NCI-H345 treated with DMSO at 0.1 percent for 48 hours (cell line): ENCODE measurements at regions not wholly inside any gene's neighbourhood (a gene's known extent, or its start where the extent isn't known, plus 50 kb on each side); places are given as distances from the start of the nearest gene placed in this dataset.

ENCODE experiments used
- DNase-seq: peaks from one replicate; lab custom pipeline; 2025; ENCODE audit not compliant: unreplicated experiment; lab: John Stamatoyannopoulos, UW

DNA sequence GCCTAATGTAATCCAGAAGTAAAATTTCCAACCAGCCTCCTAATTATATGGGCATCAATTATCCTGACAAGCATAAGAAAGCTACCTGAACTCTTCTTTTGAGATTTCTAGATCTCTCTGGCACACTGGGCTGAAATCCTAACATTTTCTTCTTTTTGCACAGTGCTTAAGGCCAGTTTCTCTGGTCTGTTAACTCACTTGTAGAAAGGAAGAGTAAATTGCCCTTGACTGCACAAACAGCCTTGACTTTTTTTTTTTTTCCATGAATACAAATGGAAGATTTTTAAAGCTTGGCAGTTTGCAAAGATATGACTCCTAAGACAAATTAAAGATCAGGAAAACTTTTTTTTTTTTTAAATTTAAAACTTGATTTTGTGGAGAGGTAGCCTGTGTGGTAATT lies 291.2 kb upstream of the MON1B start:
- no peak for DNase-seq

GRCh38 chr16:76900285-76901263 lies 290.4 kb upstream of the MON1B start:
- no peak for DNase-seq

GRCh38 chr16:76906552-76906951 lies 284.4 kb upstream of the MON1B start:
- no peak for DNase-seq

GRCh38 chr16:76910931-76911330 lies 280.1 kb upstream of the MON1B start:
- no peak for DNase-seq

GRCh38 chr16:76913046-76913445 lies 277.9 kb upstream of the MON1B start:
- DNase-seq: no peak

GRCh38 chr16:76926042-76926441 lies 264.9 kb upstream of the MON1B start:
- DNase-seq: no peak

GRCh38 chr16:76926595-76926994 lies 264.4 kb upstream of the MON1B start:
- no peak for DNase-seq

GRCh38 chr16:76931186-76931585 lies 259.8 kb upstream of the MON1B start:
- no peak for DNase-seq

DNA sequence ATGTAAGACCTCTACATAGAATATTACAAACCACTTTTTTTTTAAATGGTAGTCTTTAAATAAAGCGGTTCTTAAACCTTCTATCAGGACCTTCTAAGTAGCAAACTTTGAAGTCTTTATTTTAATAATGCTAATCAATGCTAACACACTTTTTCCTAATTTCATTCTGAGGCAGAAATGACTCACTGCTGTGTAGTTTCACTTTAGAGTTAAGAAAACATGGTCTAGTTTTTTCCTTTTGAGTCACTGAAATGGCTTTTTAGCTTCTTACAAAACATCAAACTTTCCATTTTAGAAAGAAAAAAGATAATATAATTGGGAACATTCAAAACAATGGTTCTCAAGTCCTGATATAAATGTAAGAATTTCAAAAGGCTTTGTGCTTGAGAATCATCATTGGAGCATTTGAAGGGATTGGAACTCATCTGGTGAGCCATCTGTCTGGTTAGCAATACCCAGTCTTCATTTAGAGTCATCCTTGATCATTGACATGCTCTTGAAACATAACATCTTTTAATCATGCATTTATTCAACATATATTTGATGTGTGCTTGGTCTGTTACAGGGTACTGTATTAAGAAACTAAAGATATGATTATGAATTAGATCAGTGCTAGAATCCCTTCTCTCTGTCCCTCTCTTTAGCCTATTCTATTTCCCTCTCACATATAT lies 258.3 kb upstream of the MON1B start:
- DNase-seq: no peak

GRCh38 chr16:76940251-76940650 lies 250.7 kb upstream of the MON1B start:
- no peak for DNase-seq

GRCh38 chr16:76941113-76941512 lies 249.9 kb upstream of the MON1B start:
- no peak for DNase-seq

DNA sequence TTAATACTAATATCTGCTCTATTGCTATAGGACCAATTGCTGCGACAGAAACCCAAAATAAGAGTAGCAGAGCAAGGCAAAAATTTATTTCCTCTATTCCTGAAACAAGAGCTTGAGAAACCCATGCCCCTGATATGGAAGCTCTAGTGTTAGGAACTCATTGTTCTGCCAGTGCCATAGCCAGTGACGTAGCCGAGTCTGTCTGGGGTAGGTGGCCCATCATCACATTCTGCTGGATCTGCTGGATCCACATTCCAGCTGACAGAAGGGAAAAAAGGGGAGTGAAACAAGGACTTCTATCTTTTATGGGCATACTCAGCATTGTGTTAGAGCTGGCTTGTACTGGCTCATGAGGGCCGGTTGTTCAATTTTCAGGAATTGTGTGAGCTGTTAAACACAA lies 248.9 kb upstream of the MON1B start:
- DNase-seq: no peak

GRCh38 chr16:76943921-76944320 lies 247.1 kb upstream of the MON1B start:
- DNase-seq: no peak

GRCh38 chr16:76946879-76947278 lies 244.1 kb upstream of the MON1B start:
- no peak for DNase-seq

DNA sequence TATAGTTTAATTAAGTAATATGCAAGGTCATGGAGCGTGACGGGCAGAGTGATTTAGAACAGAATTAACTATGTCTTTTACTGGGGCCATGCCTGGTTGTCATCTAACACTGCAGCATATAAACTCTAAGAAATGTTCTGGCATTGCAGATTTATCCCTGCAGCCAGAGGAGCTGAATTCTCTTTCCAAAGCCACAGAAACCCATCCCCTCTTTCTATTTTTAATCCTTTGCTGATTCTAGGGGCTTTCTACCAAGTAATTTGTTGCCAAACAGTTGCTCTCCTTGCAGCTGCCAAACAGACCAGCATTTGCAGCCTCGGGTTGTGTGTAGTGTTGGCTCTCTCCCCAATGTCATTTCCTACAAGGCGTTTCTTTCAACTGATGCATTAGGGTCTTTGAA lies 243.2 kb upstream of the MON1B start:
- no peak for DNase-seq

GRCh38 chr16:76955629-76956028 lies 235.4 kb upstream of the MON1B start:
- no peak for DNase-seq

- no peak for DNase-seq
Observed at GRCh38 chr16:76956394-76956793, 234.6 kb upstream of the MON1B start.

DNA sequence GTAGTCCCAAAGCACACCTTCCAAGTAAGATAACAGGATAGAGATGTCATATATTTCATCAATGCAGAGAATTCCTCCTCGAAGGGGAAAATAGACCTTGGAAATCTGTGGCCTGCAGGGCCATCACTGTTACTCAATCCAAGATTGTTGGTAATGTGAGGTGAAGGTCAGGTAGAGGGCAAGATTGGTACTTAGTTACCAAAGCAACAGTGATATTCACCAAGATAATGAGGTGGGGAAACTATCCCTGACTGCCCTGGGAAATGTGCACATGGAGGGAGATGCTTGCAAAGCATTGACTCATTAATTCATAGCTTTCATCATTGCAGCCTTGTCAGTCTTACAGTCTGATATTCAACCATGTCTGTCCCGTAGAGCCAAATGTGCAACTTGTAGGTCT lies 234.1 kb upstream of the MON1B start:
- DNase-seq: no peak

DNA sequence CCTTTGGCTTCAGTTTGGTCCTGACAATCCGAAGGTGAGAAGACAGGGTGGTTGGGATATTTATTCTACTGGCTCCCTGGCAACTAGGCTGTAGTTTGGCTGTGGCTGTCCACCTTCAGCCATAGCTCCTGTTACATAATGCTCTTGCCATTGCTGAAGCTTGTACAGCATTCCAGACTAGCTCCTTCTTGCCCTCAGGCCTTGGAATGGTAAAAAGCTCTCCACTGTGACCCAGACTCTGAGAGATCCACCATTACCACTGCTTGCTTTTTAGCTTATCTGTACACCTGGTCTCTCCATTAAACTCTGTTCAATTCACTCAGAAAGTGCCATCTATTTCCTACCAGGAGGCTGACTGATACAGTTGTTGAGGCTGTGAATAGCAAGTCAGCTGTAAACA lies 231.8 kb upstream of the MON1B start:
- no peak for DNase-seq

DNA sequence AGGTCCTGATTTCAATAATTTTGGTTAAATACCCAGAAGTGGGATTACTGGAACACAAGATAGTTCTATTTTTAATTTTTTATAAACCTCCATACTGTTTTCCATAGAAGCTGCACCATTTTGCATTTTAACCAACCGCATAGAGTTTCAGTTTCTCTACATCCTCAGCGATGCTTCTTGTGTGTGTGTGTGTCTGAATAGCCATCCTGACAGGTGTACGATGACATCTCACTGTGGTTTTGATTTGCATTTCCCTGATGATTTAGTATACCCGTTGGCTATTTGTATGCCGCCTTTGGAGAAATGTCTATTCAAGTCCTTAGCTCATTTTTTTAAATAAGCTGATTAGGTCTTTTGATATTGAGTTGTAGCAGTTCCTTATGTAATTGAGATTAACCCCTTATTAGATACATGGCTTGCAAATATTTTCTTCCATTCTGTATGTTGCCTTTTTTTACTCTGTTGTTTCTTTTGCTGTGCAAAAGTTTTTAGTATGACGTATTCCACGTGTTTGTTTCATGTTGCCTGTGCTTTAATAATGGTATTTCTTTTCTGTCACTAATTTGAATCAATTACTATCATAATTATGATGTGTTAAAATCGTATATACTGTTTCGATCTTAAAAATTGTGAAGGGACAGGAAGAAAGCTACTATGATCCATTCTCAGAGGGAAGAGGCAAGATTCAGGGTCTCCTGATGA lies 227.2 kb upstream of the MON1B start:
- DNase-seq: no peak

- DNase-seq: no peak
Observed at GRCh38 chr16:76964464-76965154, 226.4 kb upstream of the MON1B start.
